GM23248 (cell line): ENCODE measurements at regions not wholly inside any gene's neighbourhood (a gene's known extent, or its start where the extent isn't known, plus 50 kb on each side); places are given as distances from the start of the nearest gene placed in this dataset.
A peak's percentile ranks its signal among the peaks of the same experiment; 100 is the strongest.

Experiments
- DNase-seq: peaks from one replicate; pipeline ENCODE4 v3.0.0-alpha.2; 2015
- H2AFZ ChIP-seq: fragments of 200-600 bp; sonication (generic); 2 replicates; pipeline ENCODE4 v1.6.1; 2016; ENCODE audit warnings: antibody characterized with exemption
- H3F3A ChIP-seq: fragments of 200-600 bp; sonication (generic); 2 replicates; pipeline ENCODE4 v1.6.1; 2016; ENCODE audit warnings: mild to moderate bottlenecking, antibody characterized with exemption, mixed run types; ENCODE audit not compliant: insufficient read depth
- H3K27ac ChIP-seq: fragments of 200-600 bp; sonication (generic); 2 replicates; pipeline ENCODE4 v1.5.1; 2016; ENCODE audit warnings: mild to moderate bottlenecking
- H3K27me3 ChIP-seq: fragments of 200-600 bp; sonication (generic); replicated peaks from 2 replicates; pipeline ENCODE4 v1.6.1; 2016; ENCODE audit warnings: mild to moderate bottlenecking; ENCODE audit not compliant: insufficient read depth
- H3K36me3 ChIP-seq: fragments of 200-600 bp; sonication (generic); 2 replicates; pipeline ENCODE4 v1.6.1; 2016; ENCODE audit warnings: low read depth, mild to moderate bottlenecking
- H3K4me1 ChIP-seq: fragments of 200-600 bp; sonication (generic); 2 replicates; pipeline ENCODE4 v1.6.1; 2016; ENCODE audit warnings: mild to moderate bottlenecking; ENCODE audit not compliant: insufficient read depth
- H3K4me2 ChIP-seq: fragments of 200-600 bp; sonication (generic); one replicate; pipeline ENCODE4 v1.6.1; 2016; ENCODE audit warnings: mild to moderate bottlenecking; ENCODE audit not compliant: unreplicated experiment
- H3K4me3 ChIP-seq: fragments of 200-600 bp; sonication (generic); 2 replicates; pipeline ENCODE4 v1.5.1; 2016; ENCODE audit warnings: mild to moderate bottlenecking
- H3K79me2 ChIP-seq: fragments of 200-600 bp; sonication (generic); 2 replicates; pipeline ENCODE4 v1.6.1; 2016; ENCODE audit warnings: mild to moderate bottlenecking; ENCODE audit not compliant: insufficient read depth
- H3K9ac ChIP-seq: fragments of 200-600 bp; sonication (generic); 2 replicates; pipeline ENCODE4 v1.6.1; 2016; ENCODE audit warnings: mild to moderate bottlenecking
- H3K9me2 ChIP-seq: fragments of 200-600 bp; sonication (generic); 2 replicates; pipeline ENCODE4 v1.6.1; 2016; ENCODE audit warnings: mixed run types, mild to moderate bottlenecking, moderate library complexity; ENCODE audit not compliant: insufficient read depth
- H3K9me3 ChIP-seq: fragments of 200-600 bp; sonication (generic); one replicate; pipeline ENCODE4 v1.6.1; 2017; ENCODE audit warnings: low read depth
- H4K20me1 ChIP-seq: fragments of 200-600 bp; sonication (generic); 2 replicates; pipeline ENCODE4 v1.6.0; 2016; ENCODE audit not compliant: insufficient read depth
- EZH2 ChIP-seq: fragments of 200-600 bp; sonication (generic); IDR thresholded peaks from 2 replicates; pipeline ENCODE4 v1.6.1; 2018; ENCODE audit warnings: antibody characterized with exemption, mild to moderate bottlenecking; ENCODE audit not compliant: insufficient read depth, poor library complexity, severe bottlenecking
- EZH2phosphoT487 ChIP-seq: fragments of 200-600 bp; sonication (generic); IDR thresholded peaks from 2 replicates; pipeline ENCODE4 v1.6.1; 2018; ENCODE audit warnings: antibody characterized with exemption, moderate library complexity, mild to moderate bottlenecking, low read depth; ENCODE audit not compliant: insufficient read depth
- WGBS, 2 experiments: methylation state at CpG; one replicate each; pipeline ENCODE4 v1.1.6; 2015 to 2017; ENCODE audit warnings: low lambda C conversion rate in 2 of 2, low coverage in 1 of 2; ENCODE audit errors: missing lambda C conversion rate in 2 of 2; 5-methylcytosine and 5-hydroxymethylcytosine counted together
- in situ Hi-C: fragments of 300-500 bp; cut with MboI; formaldehyde crosslinking; loops from 2 replicates; pipeline ENCODE4 v1.15.0; 2020

DNA sequence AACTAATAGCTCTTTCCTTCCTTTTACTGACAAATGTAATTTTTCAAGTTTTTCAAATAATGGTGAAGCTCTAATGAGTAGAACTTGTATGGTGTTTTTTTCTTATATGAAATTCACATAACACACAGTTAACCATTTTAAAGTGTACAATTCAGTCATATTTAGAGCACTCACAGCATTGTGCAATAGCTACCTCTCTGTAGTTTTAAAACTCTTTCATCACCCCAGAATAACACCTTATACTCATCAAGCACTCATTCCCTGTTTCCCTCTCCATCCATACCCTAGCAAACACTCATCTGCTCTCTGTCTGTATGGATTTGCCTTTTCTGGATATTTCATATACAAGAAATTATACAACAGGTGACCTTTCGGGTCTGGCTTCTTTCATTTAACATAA is 207.9 kb upstream of the SLC38A2 start:
- Histone ChIP-seq H3K9ac (no peak overlapping the region), H3K4me2 (no peak overlapping the region), H3K4me1 (peaks cover under 1% of the 10 kb centered on the region), H2AFZ (no peak overlapping the region), H3K79me2 (no peaks in the 10 kb centered on the region), H4K20me1 (no peaks in the 10 kb centered on the region), H3K36me3 (no peaks in the 10 kb centered on the region), H3K9me3 (no peaks in the 10 kb centered on the region), H3K4me3 (no peak overlapping the region), H3F3A (no peaks in the 10 kb centered on the region), H3K27ac (no peak overlapping the region), H3K27me3 (no peaks in the 10 kb centered on the region), H3K9me2 (no peaks in the 10 kb centered on the region)
- no peak for TF ChIP-seq EZH2phosphoT487
- TF ChIP-seq EZH2, result no peak
- WGBS, 2 experiments, result 76 to 85% methylated on average over 1 of the region's 1 CpG
- in situ Hi-C loops, result no loop called here
- no peak for DNase-seq

DNA sequence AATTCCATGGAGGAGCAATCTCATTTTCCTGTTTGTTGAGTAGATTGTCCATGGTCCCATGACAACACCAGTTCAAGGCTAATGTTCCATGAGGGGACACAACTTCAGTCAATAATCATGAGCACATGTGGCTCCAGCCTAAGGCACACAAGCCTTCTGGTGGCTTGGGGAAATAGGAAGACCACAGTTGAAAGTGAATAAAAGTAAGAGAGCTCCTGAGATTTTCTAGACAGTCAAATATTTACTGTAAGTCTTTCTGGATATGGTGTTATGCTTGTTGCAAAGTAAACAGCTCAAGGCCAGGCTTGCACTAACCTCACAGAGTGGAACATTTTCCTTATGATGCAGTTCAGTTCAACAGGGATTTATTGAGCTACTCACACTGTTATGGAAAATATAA is 206.9 kb upstream of the SLC38A2 start:
- Histone ChIP-seq H3K4me1 (no peaks in the 10 kb centered on the region), H4K20me1 (no peaks in the 10 kb centered on the region), H3K9me3 (no peaks in the 10 kb centered on the region), H3K4me3 (no peak overlapping the region), H3K27ac (no peak overlapping the region), H2AFZ (no peak overlapping the region), H3K4me2 (no peak overlapping the region), H3K36me3 (no peaks in the 10 kb centered on the region), H3K9ac (no peak overlapping the region), H3K27me3 (no peaks in the 10 kb centered on the region), H3K9me2 (no peaks in the 10 kb centered on the region), H3F3A (no peaks in the 10 kb centered on the region), H3K79me2 (no peaks in the 10 kb centered on the region)
- in situ Hi-C loops, result no loop called here
- no peak for TF ChIP-seq EZH2phosphoT487
- no peak for TF ChIP-seq EZH2
- DNase-seq, result no peak

DNA sequence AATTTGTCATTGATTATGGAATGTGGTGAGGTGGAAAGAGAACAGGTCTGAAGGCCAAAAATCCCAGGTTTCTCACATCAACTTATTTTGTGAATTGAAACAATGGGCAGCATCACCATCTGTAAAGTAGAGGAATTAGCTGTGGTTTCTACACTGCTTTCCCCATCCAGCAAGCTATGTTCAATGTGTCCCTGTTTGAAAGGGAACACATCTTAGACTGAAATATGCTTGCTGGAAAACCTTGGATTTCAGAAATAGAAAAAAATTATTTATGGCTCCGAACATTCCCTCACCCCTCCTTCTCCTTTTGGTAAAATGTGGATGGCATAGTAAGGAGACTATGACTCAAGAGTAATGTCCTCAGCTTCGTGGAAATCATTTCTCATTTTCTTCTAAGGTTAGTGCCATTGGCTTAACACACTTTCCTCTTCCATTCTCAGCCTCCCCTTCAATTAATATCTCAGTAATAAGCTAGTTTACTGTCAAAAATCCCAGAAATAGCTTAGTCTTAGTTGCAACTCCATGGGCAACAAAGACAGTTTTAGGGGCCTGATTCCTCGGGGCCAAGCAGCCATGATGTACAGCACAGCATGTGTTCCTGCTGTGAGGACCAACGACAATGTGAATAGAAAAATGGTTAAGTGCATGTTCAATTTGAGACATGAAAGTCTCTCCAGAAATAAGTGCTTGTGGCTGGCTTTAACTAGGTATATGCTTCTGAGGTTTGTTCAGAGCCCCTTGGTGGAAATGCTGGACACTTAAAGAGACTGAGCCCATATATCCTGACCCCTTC is 205.8 kb upstream of the SLC38A2 start:
- 21 to 23% methylated on average over 4 of the region's 4 CpGs for WGBS, 2 experiments
- in situ Hi-C loops, result no loop called here
- H2AFZ ChIP-seq, result peak overlapping the region; percentile 47; the same call in 1 of the 2 replicates
- no peaks in the 10 kb centered on the region for H3F3A ChIP-seq
- DNase-seq, result no peak
- no peak overlapping the region for H3K4me2 ChIP-seq
- H3K9me2 ChIP-seq, result no peaks in the 10 kb centered on the region
- H3K4me3 ChIP-seq, result no peak overlapping the region
- H3K36me3 ChIP-seq, result no peaks in the 10 kb centered on the region
- no peaks in the 10 kb centered on the region for H4K20me1 ChIP-seq
- H3K27ac ChIP-seq, result no peak overlapping the region
- TF ChIP-seq EZH2phosphoT487 (no peak), EZH2 (no peak)
- H3K9me3 ChIP-seq, result no peaks in the 10 kb centered on the region
- no peaks in the 10 kb centered on the region for H3K79me2 ChIP-seq
- no peaks in the 10 kb centered on the region for H3K27me3 ChIP-seq
- H3K4me1 ChIP-seq, result peaks cover 5% of the 10 kb centered on the region
- H3K9ac ChIP-seq, result no peak overlapping the region

DNA sequence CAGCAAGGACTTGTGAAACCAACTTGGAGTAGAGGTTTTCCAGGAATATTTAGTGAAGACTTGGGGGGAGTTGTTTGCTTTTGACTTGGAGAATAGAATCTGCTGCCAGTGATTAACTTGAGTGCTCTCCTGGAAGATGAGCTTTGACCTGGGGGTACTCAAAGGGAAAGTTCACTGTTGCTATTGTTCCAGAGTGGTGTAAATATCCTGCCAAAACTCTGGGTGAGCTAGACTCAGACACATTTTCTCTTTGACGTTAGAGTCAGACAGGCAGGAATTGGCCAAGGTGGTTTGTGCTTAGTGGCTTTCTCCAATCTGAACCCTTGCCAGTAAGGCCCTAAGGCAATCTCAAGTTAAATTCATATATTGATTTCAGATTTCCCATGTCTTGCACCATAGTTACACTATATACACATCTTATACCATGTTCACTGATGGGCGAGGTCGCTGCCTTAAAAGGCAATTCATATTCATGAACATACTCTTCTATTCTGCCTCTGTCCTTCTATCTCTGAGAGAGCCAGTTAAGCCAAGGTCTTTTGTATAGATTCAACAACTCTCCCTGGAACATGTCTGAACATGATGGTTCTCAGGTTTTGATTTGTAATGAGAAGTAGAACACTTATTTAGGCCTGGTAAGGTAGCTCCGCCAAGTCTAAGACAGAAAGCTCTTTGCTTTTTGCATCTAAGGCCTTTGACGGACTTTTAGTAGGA is 204.6 kb upstream of the SLC38A2 start:
- no peaks in the 10 kb centered on the region for H3K36me3 ChIP-seq
- H3K79me2 ChIP-seq, result no peaks in the 10 kb centered on the region
- H3K4me3 ChIP-seq, result no peak overlapping the region
- 83 to 84% methylated on average over 5 of the region's 5 CpGs for WGBS, 2 experiments
- H3F3A ChIP-seq, result no peaks in the 10 kb centered on the region
- no peaks in the 10 kb centered on the region for H3K9me3 ChIP-seq
- H3K27me3 ChIP-seq, result no peaks in the 10 kb centered on the region
- H3K9ac ChIP-seq, result no peak overlapping the region
- no peak overlapping the region for H3K27ac ChIP-seq
- no peak overlapping the region for H3K4me2 ChIP-seq
- in situ Hi-C loops, result no loop called here
- no peak for TF ChIP-seq EZH2
- no peak for TF ChIP-seq EZH2phosphoT487
- peaks cover 9% of the 10 kb centered on the region for H3K4me1 ChIP-seq
- no peaks in the 10 kb centered on the region for H3K9me2 ChIP-seq
- no peak for DNase-seq
- no peaks in the 10 kb centered on the region for H4K20me1 ChIP-seq
- no peak overlapping the region for H2AFZ ChIP-seq
